ENCODE measurements at regions not wholly inside any gene's neighbourhood (a gene's known extent, or its start where the extent isn't known, plus 50 kb on each side); places are given as distances from the start of the nearest gene placed in this dataset.

- DNase-seq, result no peak
These were observed 2276.3 kb downstream of the MAT2B start for GRCh38 chr5:165781738-165782137.

DNA sequence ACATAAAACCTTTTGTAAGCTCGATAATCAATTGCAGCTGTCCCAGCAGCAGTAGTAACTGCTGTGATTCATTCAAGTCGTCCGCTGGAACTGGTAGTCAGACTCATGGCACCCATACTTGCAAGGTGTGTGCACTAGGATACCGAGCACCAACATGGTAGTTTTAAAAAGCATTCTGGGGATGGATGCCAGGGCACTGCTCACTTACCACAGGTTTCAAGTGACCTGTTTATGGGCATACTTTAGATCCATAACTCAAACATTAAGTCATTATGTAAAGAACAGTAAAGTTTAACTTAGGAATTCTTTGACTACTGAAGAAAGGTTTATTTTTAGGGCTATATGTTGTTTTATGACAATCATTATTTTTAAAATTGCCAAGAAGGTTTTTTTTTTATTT is 2277.6 kb downstream of the MAT2B start:
- DNase-seq, result no peak

DNA sequence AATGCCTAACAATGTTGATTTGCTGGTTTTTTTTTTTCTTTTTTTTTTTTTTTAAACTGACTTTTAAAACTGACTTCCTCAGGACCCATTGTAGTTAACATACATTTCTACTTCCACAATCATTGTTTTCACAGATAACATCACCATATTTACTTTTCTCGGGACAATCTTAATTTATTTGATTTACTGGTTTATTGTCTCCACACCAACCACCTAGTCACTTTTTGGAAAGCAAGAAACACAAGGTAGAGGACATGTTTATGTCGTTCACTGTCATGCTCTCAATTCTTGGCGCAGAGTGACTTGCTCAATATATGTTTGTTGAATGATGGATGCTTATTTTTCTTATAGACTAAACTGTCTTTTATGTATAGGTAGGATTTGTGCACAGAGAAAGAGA is 2280.7 kb downstream of the MAT2B start:
- DNase-seq, result no peak

GRCh38 chr5:165795073-165795472 is 2289.7 kb downstream of the MAT2B start:
- no peak for DNase-seq

DNA sequence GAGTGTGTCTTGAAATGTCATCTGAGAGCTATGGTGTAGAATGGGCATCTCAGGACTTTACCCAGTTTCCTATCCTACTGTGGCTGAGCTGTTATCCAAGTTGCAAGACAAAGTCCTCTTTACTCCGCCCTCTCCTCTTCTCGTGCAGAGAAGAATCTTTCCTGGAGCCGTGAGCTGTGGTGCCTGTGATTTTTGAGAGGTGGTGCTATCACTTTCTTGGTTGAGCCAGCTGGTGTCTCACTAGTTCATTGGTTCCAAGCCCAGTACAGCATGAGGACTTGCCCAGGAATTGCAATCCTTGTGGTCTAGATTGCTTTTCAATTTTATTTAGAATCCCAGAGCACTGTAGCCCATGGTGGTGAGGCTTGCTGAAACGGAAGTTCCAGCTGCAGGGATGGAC is 2300.3 kb downstream of the MAT2B start:
- peak; percentile 6 to 49 for DNase-seq

DNA sequence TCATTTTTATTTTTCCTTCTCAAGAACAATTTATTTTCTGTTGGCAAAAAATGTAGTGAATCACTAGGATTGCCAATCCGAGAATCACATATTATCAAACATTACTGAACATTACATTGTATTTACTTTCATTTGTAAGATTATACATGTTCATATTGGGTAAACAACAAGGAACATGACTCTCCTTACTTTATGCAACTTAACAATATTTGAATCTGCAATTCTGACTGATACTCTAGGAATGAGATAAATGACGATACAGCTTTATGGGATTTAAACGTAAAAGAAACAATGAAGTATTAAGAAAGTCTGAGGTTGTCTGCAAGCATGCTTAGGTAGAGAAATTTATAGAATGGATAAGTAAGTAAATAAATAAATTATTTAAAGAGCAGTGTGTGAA is 2302.9 kb downstream of the MAT2B start:
- DNase-seq, result no peak

DNA sequence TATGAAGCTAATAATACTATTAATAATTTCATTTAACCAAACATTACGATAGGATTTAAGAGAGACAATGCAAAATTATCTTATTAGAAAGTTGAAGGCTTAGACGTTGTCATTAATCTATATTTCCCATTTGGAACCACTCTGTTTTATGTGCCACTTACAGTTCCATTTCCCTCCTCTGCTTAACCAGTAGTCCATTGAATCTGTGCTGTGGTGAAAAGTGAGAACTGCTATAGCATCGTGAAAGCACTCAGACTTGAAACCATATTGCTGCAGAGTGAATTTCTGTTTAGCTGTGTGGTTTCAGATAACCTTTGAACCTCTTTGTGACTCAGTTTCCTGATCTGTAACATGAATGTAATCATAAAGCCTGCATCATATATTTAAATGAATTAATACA is 2304.5 kb downstream of the MAT2B start:
- DNase-seq, result no peak

- DNase-seq, result no peak
These were observed 2324.1 kb downstream of the MAT2B start for GRCh38 chr5:165829504-165829903.

DNA sequence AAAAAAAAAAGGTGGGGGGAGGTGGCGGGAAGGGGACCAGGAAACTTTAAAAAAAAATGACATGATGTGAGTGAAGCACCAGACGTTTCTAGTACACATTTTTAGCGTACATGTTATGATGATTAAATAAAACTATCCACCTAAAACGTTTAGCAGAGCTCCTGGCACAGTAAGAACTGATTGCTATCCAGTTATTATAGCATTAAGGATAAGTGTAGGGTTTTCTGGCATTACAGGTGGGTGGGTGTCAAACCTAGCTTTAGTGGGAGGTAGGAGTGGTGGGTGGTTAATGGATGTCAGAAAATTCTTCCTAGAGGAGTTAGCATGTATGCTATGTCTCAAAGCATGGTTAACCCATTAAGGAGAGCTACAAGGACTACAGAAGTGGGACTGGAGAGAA is 2329.5 kb downstream of the MAT2B start:
- DNase-seq, result no peak

DNA sequence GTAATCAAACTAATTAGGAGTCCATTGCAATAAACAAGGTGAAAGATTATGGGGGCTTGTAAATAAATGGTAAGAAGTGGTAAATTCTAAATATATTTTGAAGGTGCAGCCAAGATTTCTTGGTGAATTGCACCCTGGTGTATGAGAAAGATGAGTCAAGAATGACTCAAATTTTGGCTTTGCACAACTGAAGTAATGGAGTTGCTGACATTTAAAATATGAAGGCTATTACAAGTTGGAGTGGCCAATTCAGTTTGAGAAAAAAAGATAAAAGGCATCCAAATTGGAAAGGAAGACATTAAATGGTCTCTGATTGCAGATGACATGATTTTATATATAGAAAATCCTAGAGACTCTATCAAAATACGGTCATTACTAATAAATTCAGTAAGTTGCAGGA is 2330.6 kb downstream of the MAT2B start:
- no peak for DNase-seq

GRCh38 chr5:165837286-165837685 is 2331.9 kb downstream of the MAT2B start:
- DNase-seq, result no peak

DNA sequence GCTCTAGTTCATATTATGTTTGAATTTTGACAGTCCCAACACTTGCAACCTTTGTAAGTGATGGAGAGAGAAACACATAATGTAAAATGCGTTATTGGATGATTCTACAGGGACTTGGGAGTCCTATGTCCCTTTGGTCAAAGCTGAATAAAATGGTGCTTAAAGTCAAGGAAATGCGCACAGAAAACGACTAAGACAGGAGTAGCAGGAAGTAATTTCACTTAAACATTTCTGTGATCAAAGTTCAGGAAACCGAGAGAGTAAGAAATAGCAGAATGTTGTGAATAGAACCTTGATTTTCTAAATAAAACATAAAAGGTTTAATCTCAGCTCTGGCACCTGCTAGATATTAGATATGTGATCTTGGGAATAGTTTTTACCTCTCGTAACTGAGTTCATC is 2339.2 kb downstream of the MAT2B start:
- no peak for DNase-seq

DNA sequence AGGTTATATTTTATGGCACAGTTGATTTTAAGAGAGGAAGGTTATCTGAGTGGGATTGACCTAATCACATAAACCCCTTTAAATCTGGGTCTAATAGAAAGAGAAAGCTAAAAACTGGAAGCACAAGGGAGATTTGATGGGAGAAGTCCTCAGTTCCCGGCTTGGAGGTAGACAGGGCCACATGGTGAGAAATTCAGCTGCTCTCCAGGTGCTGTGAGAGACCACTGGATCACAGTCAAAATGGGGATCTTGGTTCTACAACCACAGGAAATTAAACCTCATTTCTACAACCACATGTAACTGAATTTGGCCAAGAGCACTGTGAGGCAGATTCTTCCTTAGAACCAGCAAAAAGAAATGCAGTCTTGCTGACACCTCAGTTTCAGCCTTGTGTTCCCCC is 2352.7 kb downstream of the MAT2B start:
- no peak for DNase-seq

DNA sequence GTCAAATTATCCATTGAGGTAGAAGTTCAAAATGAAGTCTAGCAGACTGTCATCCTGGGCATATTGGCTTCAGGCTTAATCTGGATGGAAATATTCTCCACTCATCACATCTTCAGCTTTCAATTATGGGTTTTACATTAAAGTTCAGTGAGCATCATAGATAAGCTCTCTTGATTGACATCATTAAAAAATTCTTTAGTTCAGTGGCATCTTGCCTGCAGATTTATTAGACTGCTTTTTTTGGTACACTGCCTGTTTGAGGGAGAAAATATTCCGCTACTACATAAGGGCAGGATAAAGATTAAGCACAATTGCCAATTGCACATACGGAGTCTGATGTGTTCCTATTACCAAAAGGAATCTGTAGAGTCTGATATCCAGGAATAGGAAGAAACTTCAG is 2353.8 kb downstream of the MAT2B start:
- no peak for DNase-seq

DNA sequence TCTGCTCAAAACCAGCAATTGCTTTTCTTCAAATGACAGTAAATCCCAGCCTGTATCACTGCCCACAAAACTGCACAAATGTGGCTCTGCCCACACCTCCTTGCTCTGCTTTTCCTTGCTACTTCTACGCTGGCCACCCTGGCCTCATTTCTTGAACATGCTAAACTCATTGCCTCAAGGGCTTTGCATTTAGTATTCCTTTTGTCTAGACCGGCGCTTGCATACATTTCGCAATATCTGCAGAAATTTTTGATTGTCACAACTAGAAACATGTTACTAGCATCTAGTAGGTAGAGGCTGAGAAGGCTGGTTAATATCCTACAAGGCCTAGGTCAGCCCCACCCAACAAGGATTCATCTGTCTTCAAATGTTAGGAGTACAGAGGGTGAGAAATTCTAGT is 2357.8 kb downstream of the MAT2B start:
- no peak for DNase-seq

DNA sequence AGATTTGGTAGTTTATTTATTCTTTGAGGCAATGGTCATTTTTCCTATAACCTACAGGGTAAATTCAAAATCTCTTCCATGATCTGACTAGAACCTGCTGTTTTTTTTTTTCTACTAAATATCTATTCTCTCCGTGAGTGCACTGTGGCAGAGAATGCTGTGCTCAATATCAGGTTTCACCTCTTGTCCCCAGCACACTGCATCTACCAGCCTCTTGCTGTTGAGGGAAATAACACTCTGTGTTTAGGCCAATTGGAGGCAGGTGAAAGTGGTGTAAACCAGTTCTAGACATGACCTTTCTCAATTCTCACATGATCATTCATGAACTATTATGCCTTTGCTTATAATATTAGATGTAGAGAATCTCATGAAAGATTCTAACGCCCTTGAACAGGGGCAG is 2365.9 kb downstream of the MAT2B start:
- peak in 1 of 2 experiments; percentile 31 for DNase-seq

DNA sequence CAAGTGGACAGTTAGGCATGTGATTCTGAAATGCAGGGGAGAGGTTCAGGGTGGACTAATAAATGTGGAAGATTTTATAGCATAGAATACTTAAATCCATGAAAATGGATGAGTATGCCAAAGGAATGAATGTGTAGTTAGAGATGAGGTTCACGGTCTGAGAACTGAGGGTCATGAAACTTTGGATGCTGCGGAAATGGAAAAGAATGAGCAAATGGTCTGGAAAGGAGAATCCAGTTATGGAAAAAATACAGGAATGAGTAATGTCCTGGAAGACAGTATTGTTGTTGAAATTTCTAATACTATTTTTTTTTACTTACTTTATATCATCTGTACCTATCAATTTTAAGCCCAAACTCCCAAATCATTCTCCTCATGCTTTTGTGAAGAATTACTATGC is 2369.4 kb downstream of the MAT2B start:
- DNase-seq, result no peak

- no peak for DNase-seq
These were observed 2371.1 kb downstream of the MAT2B start for GRCh38 chr5:165876538-165876937.

GRCh38 chr5:165877475-165877874 is 2372.1 kb downstream of the MAT2B start:
- no peak for DNase-seq

- DNase-seq, result peak in 1 of 2 experiments; percentile 25
These were observed 2375.8 kb downstream of the MAT2B start for GRCh38 chr5:165881259-165881658.

- DNase-seq, result no peak
These were observed 2376.7 kb downstream of the MAT2B start for GRCh38 chr5:165882099-165882498.

DNA sequence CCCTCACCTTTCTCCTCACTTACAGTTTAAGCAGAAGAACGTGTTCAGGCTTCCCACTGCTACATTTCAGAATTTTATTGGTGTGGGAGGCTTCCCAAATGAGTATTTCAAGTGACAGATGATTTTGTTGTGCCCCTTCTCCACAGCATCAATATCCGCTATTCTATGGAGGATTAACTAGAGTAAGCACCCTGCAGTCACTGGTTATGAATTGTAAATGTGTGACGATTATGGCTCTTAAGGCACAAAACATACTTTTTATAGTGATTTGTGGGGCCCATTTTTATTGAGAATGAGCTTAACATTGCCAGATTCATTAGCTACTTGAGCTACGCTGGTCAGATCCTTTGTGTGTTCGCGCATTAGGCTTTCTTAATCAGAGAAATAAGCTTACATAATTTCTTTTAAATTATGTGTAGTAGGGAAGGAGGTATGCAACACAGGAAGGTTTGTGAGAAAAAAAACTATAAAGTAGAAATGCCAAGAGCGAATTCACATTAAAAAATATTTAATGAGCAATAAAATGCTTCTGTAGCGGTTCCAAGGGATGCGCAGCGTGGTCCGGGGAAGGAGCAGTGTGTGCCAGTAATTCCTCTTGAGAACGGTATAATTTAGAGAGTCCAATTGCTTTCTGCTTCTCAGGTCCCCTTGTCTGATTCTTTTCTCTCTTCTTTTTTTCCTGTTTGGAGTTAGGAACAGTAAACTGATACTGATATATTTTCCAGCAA is 2380.4 kb downstream of the MAT2B start:
- DNase-seq, result no peak

DNA sequence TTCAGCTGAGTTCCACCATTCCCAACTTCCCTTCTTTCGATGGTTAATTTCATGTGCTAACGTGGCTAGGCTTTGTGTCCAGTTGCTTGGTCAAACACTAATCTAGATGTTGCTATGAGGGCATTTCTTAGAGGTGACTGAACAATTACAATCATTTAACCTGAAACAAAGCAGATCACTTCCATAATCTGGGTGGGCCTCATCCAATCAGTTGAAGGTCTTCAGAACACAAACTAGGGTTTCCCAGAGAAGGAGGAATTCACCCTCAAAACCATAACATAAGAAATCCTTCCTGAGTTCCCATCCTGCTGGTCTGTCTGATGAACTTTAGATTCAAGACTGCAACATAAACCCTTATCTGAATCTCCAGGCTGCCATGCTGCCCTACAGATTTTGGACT is 2381.7 kb downstream of the MAT2B start:
- DNase-seq, result no peak

DNA sequence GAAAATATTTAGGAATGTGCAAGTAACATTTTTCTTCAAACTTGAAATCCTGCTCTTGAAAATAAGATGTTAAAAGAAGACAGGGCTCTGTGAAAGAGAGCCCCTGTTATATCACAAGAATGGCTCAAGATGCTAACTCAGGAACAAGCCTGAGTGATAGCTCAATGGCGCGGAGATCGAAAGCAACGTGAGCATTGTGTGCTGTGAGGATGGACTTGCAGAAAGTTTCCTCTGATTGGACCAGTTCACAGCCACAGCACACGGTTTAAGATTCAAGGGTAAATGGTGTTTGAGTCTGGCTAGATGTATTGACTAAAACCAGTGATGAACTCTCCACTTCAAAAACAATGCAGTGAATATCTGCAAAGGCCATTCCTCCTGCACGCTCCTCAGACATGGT is 2387.0 kb downstream of the MAT2B start:
- no peak for DNase-seq

- no peak for DNase-seq
These were observed 2389.5 kb downstream of the MAT2B start for GRCh38 chr5:165894916-165895315.

- no peak for DNase-seq
These were observed 2387.6 kb upstream of the WWC1 start for GRCh38 chr5:165903835-165904234.

All from NCI-H524 (cell line).